HCT116 (cell line): ENCODE measurements at regions not wholly inside any gene's neighbourhood (a gene's known extent, or its start where the extent isn't known, plus 50 kb on each side); places are given as distances from the start of the nearest gene placed in this dataset.

Experiments used
- ATAC-seq: fragments of 200-7000 bp; cut with Tn5 transposase; 2 replicates; pipeline ENCODE4 v1.9.1; 2020; ENCODE audit warnings: mild to moderate bottlenecking, moderate library complexity
- BruUV-seq: library from RNA; stranded (reverse); fragments of 400-500 nt; replicated peaks from 2 replicates; lab custom pipeline; 2021; lab: Mats Ljungman, UMichigan
- CTCF ChIA-PET: fragments of 300-600 bp; sonication (Branson Sonifier 250); formaldehyde crosslinking; loops from one replicate; lab custom pipeline; 2021; ENCODE audit warnings: antibody characterized with exemption; lab: Charles Lee
- POLR2A ChIA-PET: fragments of 300-600, 350-600 bp; sonication (Branson Sonifier 250); formaldehyde crosslinking; loops from one replicate; lab custom pipeline; 2021; ENCODE audit warnings: antibody characterized with exemption; lab: Charles Lee
- RAD21 ChIA-PET, 2 experiments: fragments of 300-600 bp; sonication (Branson Sonifier 250); formaldehyde crosslinking; loops; one replicate each; lab custom pipeline; 2023; ENCODE audit warnings: low total read pairs in 2 of 2; ENCODE audit not compliant: uncharacterized antibody in 2 of 2, unreplicated experiment in 2 of 2, low non-redundant PET in 1 of 2; lab: Charles Lee
- DNase-seq: peaks from one replicate; pipeline ENCODE4 v3.0.0-alpha.2; 2010; ENCODE audit warnings: low read depth, low spot score
- H2AFZ ChIP-seq: fragments of 200-600 bp; shearing (Covaris generic), sonication (generic); 2 replicates; pipeline ENCODE4 v1.6.1; 2017; ENCODE audit warnings: low read depth, mixed run types, mixed read lengths, antibody characterized with exemption, low read length; ENCODE audit not compliant: poor library complexity, severe bottlenecking
- H3K27ac ChIP-seq: 2 replicates; pipeline ENCODE4 v1.5.1; 2012; ENCODE audit warnings: low read depth, low read length
- H3K27me3 ChIP-seq: fragments of 200-600 bp; sonication (generic); 2 replicates; pipeline ENCODE4 v1.6.1; 2016; ENCODE audit warnings: mixed run types, low read length, mixed read lengths; ENCODE audit not compliant: insufficient read depth
- H3K36me3 ChIP-seq, 2 experiments: fragments of 200-500 bp in 1 of 2; fragments of 200-600 bp in 1 of 2; sonication (Bioruptor generic) in 1 of 2; sonication (generic) in 1 of 2; 2 replicates each; pipeline versions ENCODE4 v1.5.1 to v1.6.1; 2014 to 2016; ENCODE audit warnings: low read length in 2 of 2, inconsistent platforms in 1 of 2, mixed read lengths in 1 of 2, mixed run types in 1 of 2; ENCODE audit not compliant: insufficient read depth in 2 of 2, control insufficient read depth in 1 of 2
- H3K4me1 ChIP-seq, 2 experiments: fragments of 200-600 bp in 1 of 2; sonication (generic) in 1 of 2; 2 replicates each; pipeline versions ENCODE4 v1.5.1 to v1.6.1; 2012 to 2017; ENCODE audit warnings: low read length in 2 of 2, inconsistent platforms in 1 of 2, mild to moderate bottlenecking in 1 of 2, mixed read lengths in 1 of 2, mixed run types in 1 of 2, moderate library complexity in 1 of 2; ENCODE audit not compliant: insufficient read depth in 2 of 2, control insufficient read depth in 1 of 2
- H3K4me2 ChIP-seq: fragments of 200-600 bp; sonication (generic); 2 replicates; pipeline ENCODE4 v1.6.1; 2017; ENCODE audit warnings: mixed run types, low read length, mixed read lengths
- H3K4me3 ChIP-seq, 2 experiments: fragments of 200-600 bp in 1 of 2; sonication (generic) in 1 of 2; replicated peaks in 1 of 2; 2 replicates each; pipeline ENCODE4 v1.5.1; 2011 to 2016; ENCODE audit warnings: low read length in 2 of 2, control low read depth in 1 of 2, low read depth in 1 of 2, mild to moderate bottlenecking in 1 of 2, mixed read lengths in 1 of 2, mixed run types in 1 of 2
- H3K79me2 ChIP-seq: fragments of 200-600 bp; sonication (generic); 2 replicates; pipeline ENCODE4 v1.6.1; 2017; ENCODE audit warnings: mild to moderate bottlenecking, mixed run types, low read length, moderate library complexity, mixed read lengths; ENCODE audit not compliant: insufficient read depth
- H3K9ac ChIP-seq: fragments of 200-600 bp; sonication (generic); 2 replicates; pipeline ENCODE4 v1.6.1; 2016; ENCODE audit warnings: low read length, mixed read lengths
- H3K9me2 ChIP-seq: fragments of 200-600 bp; sonication (generic), shearing (Covaris generic); 2 replicates; pipeline ENCODE4 v1.6.1; 2017; ENCODE audit warnings: mixed run types, mild to moderate bottlenecking, moderate library complexity; ENCODE audit not compliant: insufficient read depth
- H3K9me3 ChIP-seq, 2 experiments: fragments of 200-500 bp in 1 of 2; fragments of 200-600 bp in 1 of 2; sonication (Bioruptor generic) in 1 of 2; sonication (generic) in 1 of 2; 2 replicates each; pipeline ENCODE4 v1.6.1; 2014 to 2017; ENCODE audit warnings: low read length in 2 of 2, mixed read lengths in 2 of 2, inconsistent platforms in 1 of 2, low read depth in 1 of 2, mild to moderate bottlenecking in 1 of 2, mixed run types in 1 of 2, moderate library complexity in 1 of 2; ENCODE audit not compliant: control insufficient read depth in 1 of 2, insufficient read depth in 1 of 2
- H4K20me1 ChIP-seq: fragments of 200-600 bp; sonication (generic), shearing (Covaris generic); 2 replicates; pipeline ENCODE4 v1.6.1; 2017; ENCODE audit warnings: mixed run types, mild to moderate bottlenecking, moderate library complexity; ENCODE audit not compliant: insufficient read depth
- CEBPB ChIP-seq: IDR thresholded peaks from 2 replicates; pipeline ENCODE4 v1.6.1; 2012; ENCODE audit warnings: low read depth
- EGR1 ChIP-seq: IDR thresholded peaks from 2 replicates; pipeline ENCODE4 v1.6.1; 2012; ENCODE audit warnings: low read depth
- ELF1 ChIP-seq: IDR thresholded peaks from 2 replicates; pipeline ENCODE4 v1.6.1; 2012; ENCODE audit warnings: low read depth, borderline replicate concordance
- EZH2 ChIP-seq: fragments of 200-600 bp; sonication (generic); IDR thresholded peaks from 2 replicates; pipeline ENCODE4 v1.6.1; 2017; ENCODE audit warnings: antibody characterized with exemption, mixed run types
- EZH2phosphoT487 ChIP-seq: fragments of 200-600 bp; IDR thresholded peaks from 2 replicates; pipeline ENCODE4 v1.6.1; 2018; ENCODE audit warnings: antibody characterized with exemption, borderline replicate concordance
- FOSL1 ChIP-seq: IDR thresholded peaks from 2 replicates; pipeline ENCODE4 v1.6.1; 2012; ENCODE audit warnings: low read depth
- JUND ChIP-seq: IDR thresholded peaks from 2 replicates; pipeline ENCODE4 v1.6.1; 2012
- SIN3A ChIP-seq: IDR thresholded peaks from 2 replicates; pipeline ENCODE4 v1.6.1; 2012; ENCODE audit warnings: low read depth
- SRF ChIP-seq: IDR thresholded peaks from 2 replicates; pipeline ENCODE4 v1.6.1; 2012; ENCODE audit warnings: low read depth
- YY1 ChIP-seq: IDR thresholded peaks from 2 replicates; pipeline ENCODE4 v1.6.1; 2011; ENCODE audit warnings: low read length, low read depth, moderate library complexity, mild to moderate bottlenecking; ENCODE audit not compliant: insufficient replicate concordance; ENCODE audit errors: extremely low read depth
- ZFX ChIP-seq: fragments of 450-650 bp; IDR thresholded peaks from 2 replicates; pipeline ENCODE4 v1.6.1; 2017
- intact Hi-C: fragments of 100-400 bp; cut with micrococcal nuclease; formaldehyde crosslinking; loops from 2 replicates; pipeline ENCODE4 v1.10.0; 2022
- TF ChIP-seq, protein P1 (sequence below), 3 experiments: fragments of 200-600 bp in 1 of 3; sonication (generic) in 1 of 3; IDR thresholded peaks in 2 of 3; conservative IDR thresholded peaks in 1 of 3; 2 replicates each; pipeline ENCODE4 v1.5.1; 2012 to 2017; ENCODE audit warnings: low read depth in 2 of 3, low read length in 2 of 3, antibody characterized with exemption in 1 of 3, borderline replicate concordance in 1 of 3, control low read depth in 1 of 3, mild to moderate bottlenecking in 1 of 3, mixed read lengths in 1 of 3, mixed run types in 1 of 3, moderate library complexity in 1 of 3; ENCODE audit not compliant: insufficient read depth in 1 of 3
- TF ChIP-seq, protein P2 (sequence below): IDR thresholded peaks from 2 replicates; pipeline ENCODE4 v1.6.1; 2011; ENCODE audit warnings: mild to moderate bottlenecking, low read length, moderate library complexity; ENCODE audit not compliant: insufficient replicate concordance; ENCODE audit errors: extremely low read depth
- TF ChIP-seq, protein P3 (sequence below): IDR thresholded peaks from 2 replicates; pipeline ENCODE4 v1.6.1; 2012; ENCODE audit warnings: low read depth
- TF ChIP-seq, protein P4 (sequence below): IDR thresholded peaks from 2 replicates; pipeline ENCODE4 v1.6.1; 2012

DNA sequence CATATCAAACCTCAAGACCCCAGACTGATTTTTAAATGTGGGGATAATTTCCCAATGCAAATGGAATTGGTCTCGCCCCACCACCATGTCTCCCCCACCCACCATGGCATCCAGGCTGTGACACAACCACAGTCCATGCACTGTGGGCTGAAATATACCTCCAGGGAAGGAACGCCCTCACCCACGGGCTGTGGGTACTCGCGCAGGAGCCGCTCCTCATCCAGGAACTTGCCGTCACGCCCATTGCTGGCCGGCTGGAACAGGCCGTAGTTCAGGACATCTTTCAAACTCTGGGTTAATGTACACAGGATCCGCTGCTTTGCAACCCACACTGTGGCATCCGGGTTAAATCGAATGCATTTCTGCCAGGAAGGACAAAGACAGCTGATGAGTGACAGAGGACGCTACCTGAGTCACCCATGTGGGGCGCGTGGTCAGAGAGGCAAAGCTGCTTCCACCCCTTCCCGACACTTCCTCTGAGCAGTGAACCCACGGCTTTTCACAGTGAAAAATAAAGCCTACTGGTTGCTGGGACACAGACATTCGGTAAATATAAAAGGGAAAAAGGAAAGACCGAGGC lies 133.6 kb downstream of the SHANK2 start:
- H3K79me2 ChIP-seq: no peaks in the 10 kb centered on the region
- no peaks in the 10 kb centered on the region for H4K20me1 ChIP-seq
- no peak overlapping the region for H2AFZ ChIP-seq
- H3K4me1 ChIP-seq: peaks cover 0 to 8% of the 10 kb centered on the region in 2 experiments; a peak in 2 of 4 replicates
- RAD21 ChIA-PET: no interaction called here
- DNase-seq: no peak
- POLR2A ChIA-PET: no interaction called here
- H3K36me3 ChIP-seq: no peaks in the 10 kb centered on the region
- intact Hi-C loops: no loop called here
- H3K4me3 ChIP-seq: no peak overlapping the region
- H3K27ac ChIP-seq: no peak overlapping the region
- H3K9ac ChIP-seq: no peak overlapping the region
- no peaks in the 10 kb centered on the region for H3K9me3 ChIP-seq
- CTCF ChIA-PET: no interaction called here
- ATAC-seq: no peak
- no peaks in the 10 kb centered on the region for H3K27me3 ChIP-seq
- H3K4me2 ChIP-seq: no peak overlapping the region
- BruUV-seq: no TSS peak
- H3K9me2 ChIP-seq: no peaks in the 10 kb centered on the region
- TF ChIP-seq EZH2: no peak
- TF ChIP-seq, protein P1, sequence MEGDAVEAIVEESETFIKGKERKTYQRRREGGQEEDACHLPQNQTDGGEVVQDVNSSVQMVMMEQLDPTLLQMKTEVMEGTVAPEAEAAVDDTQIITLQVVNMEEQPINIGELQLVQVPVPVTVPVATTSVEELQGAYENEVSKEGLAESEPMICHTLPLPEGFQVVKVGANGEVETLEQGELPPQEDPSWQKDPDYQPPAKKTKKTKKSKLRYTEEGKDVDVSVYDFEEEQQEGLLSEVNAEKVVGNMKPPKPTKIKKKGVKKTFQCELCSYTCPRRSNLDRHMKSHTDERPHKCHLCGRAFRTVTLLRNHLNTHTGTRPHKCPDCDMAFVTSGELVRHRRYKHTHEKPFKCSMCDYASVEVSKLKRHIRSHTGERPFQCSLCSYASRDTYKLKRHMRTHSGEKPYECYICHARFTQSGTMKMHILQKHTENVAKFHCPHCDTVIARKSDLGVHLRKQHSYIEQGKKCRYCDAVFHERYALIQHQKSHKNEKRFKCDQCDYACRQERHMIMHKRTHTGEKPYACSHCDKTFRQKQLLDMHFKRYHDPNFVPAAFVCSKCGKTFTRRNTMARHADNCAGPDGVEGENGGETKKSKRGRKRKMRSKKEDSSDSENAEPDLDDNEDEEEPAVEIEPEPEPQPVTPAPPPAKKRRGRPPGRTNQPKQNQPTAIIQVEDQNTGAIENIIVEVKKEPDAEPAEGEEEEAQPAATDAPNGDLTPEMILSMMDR (IDR thresholded peaks at IDR 0.05 in 2 of 3, conservative IDR thresholded peaks at IDR 0.05 in 1 of 3; ENCODE audit: borderline replicate concordance in 1 of 3, insufficient read depth in 1 of 3, low read depth in 2 of 3, low read length in 2 of 3): no peak
- TF ChIP-seq CEBPB: no peak
- TF ChIP-seq, protein P2, sequence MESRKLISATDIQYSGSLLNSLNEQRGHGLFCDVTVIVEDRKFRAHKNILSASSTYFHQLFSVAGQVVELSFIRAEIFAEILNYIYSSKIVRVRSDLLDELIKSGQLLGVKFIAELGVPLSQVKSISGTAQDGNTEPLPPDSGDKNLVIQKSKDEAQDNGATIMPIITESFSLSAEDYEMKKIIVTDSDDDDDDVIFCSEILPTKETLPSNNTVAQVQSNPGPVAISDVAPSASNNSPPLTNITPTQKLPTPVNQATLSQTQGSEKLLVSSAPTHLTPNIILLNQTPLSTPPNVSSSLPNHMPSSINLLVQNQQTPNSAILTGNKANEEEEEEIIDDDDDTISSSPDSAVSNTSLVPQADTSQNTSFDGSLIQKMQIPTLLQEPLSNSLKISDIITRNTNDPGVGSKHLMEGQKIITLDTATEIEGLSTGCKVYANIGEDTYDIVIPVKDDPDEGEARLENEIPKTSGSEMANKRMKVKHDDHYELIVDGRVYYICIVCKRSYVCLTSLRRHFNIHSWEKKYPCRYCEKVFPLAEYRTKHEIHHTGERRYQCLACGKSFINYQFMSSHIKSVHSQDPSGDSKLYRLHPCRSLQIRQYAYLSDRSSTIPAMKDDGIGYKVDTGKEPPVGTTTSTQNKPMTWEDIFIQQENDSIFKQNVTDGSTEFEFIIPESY: no peak
- no peak for TF ChIP-seq SIN3A
- no peak for TF ChIP-seq JUND
- TF ChIP-seq SRF: no peak
- no peak for TF ChIP-seq EGR1
- TF ChIP-seq ZFX: no peak
- TF ChIP-seq, protein P3, sequence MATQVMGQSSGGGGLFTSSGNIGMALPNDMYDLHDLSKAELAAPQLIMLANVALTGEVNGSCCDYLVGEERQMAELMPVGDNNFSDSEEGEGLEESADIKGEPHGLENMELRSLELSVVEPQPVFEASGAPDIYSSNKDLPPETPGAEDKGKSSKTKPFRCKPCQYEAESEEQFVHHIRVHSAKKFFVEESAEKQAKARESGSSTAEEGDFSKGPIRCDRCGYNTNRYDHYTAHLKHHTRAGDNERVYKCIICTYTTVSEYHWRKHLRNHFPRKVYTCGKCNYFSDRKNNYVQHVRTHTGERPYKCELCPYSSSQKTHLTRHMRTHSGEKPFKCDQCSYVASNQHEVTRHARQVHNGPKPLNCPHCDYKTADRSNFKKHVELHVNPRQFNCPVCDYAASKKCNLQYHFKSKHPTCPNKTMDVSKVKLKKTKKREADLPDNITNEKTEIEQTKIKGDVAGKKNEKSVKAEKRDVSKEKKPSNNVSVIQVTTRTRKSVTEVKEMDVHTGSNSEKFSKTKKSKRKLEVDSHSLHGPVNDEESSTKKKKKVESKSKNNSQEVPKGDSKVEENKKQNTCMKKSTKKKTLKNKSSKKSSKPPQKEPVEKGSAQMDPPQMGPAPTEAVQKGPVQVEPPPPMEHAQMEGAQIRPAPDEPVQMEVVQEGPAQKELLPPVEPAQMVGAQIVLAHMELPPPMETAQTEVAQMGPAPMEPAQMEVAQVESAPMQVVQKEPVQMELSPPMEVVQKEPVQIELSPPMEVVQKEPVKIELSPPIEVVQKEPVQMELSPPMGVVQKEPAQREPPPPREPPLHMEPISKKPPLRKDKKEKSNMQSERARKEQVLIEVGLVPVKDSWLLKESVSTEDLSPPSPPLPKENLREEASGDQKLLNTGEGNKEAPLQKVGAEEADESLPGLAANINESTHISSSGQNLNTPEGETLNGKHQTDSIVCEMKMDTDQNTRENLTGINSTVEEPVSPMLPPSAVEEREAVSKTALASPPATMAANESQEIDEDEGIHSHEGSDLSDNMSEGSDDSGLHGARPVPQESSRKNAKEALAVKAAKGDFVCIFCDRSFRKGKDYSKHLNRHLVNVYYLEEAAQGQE: no peak
- TF ChIP-seq ELF1: no peak
- TF ChIP-seq YY1: no peak
- TF ChIP-seq EZH2phosphoT487: no peak
- TF ChIP-seq, protein P4, sequence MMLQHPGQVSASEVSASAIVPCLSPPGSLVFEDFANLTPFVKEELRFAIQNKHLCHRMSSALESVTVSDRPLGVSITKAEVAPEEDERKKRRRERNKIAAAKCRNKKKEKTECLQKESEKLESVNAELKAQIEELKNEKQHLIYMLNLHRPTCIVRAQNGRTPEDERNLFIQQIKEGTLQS: no peak
- no peak for TF ChIP-seq FOSL1
